Adrenal gland (tissue), 9 donors: ENCODE measurements at regions not wholly inside any gene's neighbourhood (a gene's known extent, or its start where the extent isn't known, plus 50 kb on each side); places are given as distances from the start of the nearest gene placed in this dataset.

Experiments used
- DNase-seq, 7 donors: peaks; one replicate each; pipeline ENCODE4 v3.0.0-alpha.2; 2019 to 2020
- H3K27ac ChIP-seq, 5 donors: fragments of 200-600 bp; sonication (generic) in 4 of 5; 1 replicate in 3 of 5; 2 replicates in 2 of 5; pipeline versions ENCODE4 v1.5.1 to v1.8.0; 2016 to 2020; ENCODE audit warnings: mild to moderate bottlenecking in 1 of 5
- H3K27me3 ChIP-seq: fragments of 200-600 bp; 2 replicates; pipeline ENCODE4 v1.8.0; 2021
- H3K36me3 ChIP-seq, 2 donors: fragments of 200-600 bp; replicated peaks in 1 of 2; 1 replicate in 1 of 2; 2 replicates in 1 of 2; pipeline versions ENCODE4 v1.5.1 to v1.8.0; 2018 to 2022
- H3K4me1 ChIP-seq, 2 donors: fragments of 200-600 bp; replicated peaks in 1 of 2; 1 replicate in 1 of 2; 2 replicates in 1 of 2; pipeline versions ENCODE4 v1.5.1 to v1.8.0; 2018 to 2021
- H3K4me3 ChIP-seq, 4 donors: fragments of 200-600 bp; sonication (generic) in 3 of 4; one replicate each; pipeline ENCODE4 v1.5.1; 2016 to 2018
- H3K9me3 ChIP-seq, 3 donors: fragments of 200-600 bp; sonication (generic) in 1 of 3; replicated peaks in 1 of 3; 1 replicate in 2 of 3; 2 replicates in 1 of 3; pipeline versions ENCODE4 v1.5.1 to v1.8.0; 2016 to 2021
- CTCF ChIP-seq, 6 experiments: fragments of 450-650 bp in 4 of 6; fragments of 200-600 bp in 2 of 6; sonication (generic) in 1 of 6; IDR thresholded peaks; 1 replicate in 5 of 6; 2 replicates in 1 of 6; pipeline versions ENCODE4 v1.5.1 to v1.8.0; 2016 to 2021; ENCODE audit warnings: antibody characterized with exemption in 6 of 6, mild to moderate bottlenecking in 2 of 6, moderate library complexity in 1 of 6
- POLR2A ChIP-seq, 2 donors: fragments of 450-650 bp; IDR thresholded peaks; one replicate each; pipeline ENCODE4 v1.6.1; 2017; ENCODE audit warnings: antibody characterized with exemption in 2 of 2, mild to moderate bottlenecking in 2 of 2, moderate library complexity in 1 of 2
- WGBS, 4 donors: extraction: QIAGEN DNeasy Blood & Tissue Kit in 2 of 4; methylation state at CpG; one replicate each; pipeline versions ENCODE4 v1.1.5 to v1.1.7; 2013 to 2017; 5-methylcytosine and 5-hydroxymethylcytosine counted together
- intact Hi-C, 2 donors: fragments of 100-400 bp; cut with DNase I; formaldehyde crosslinking; loops; one replicate each; pipeline versions ENCODE4 v1.14.1 to v1.15.0; 2022 to 2023
- donor health status: healthy with polysubstance abuse.
- donor health status: Bipolar disorder and iron deficiency.
- donor health status: DM: yes; HTN: yes; CAD: no.
- donor health status: DM: no; HTN: no; CAD: no.
- donor health status: DM: no; HTN: no; CAD: no.

- intact Hi-C loops: no loop called here
- 81 to 92% (median 89%) methylated on average over 3 of the region's 3 CpGs for WGBS, 4 donors
Measured at GRCh38 chr6:56808871-56809359, 146.0 kb upstream of the BEND6 start.

GRCh38 chr6:56807989-56808337 lies 146.9 kb upstream of the BEND6 start:
- Histone ChIP-seq H3K36me3 (no peaks in the 10 kb centered on the region), H3K4me3 (no peak overlapping the region), H3K9me3 (no peaks in the 10 kb centered on the region), H3K27ac (no peak overlapping the region), H3K27me3 (no peaks in the 10 kb centered on the region), H3K4me1 (peaks cover 0 to 10% of the 10 kb centered on the region in 2 donors)
- 81 to 82% (median 81%) methylated on average over 4 of the region's 4 CpGs for WGBS, 4 donors
- no peak for DNase-seq
- TF ChIP-seq POLR2A (IDR thresholded peaks at IDR 0.05): no peak
- TF ChIP-seq CTCF (IDR thresholded peaks at IDR 0.05): no peak
- intact Hi-C loops: no loop called here

More at GRCh38 chr6:56808871-56809359, 146.0 kb upstream of the BEND6 start:
- Histone ChIP-seq H3K27ac (no peak overlapping the region), H3K36me3 (no peaks in the 10 kb centered on the region), H3K27me3 (no peaks in the 10 kb centered on the region), H3K4me1 (peaks cover 0 to 10% of the 10 kb centered on the region in 2 donors), H3K9me3 (no peaks in the 10 kb centered on the region), H3K4me3 (no peak overlapping the region)
- TF ChIP-seq POLR2A (IDR thresholded peaks at IDR 0.05) (no peak), CTCF (IDR thresholded peaks at IDR 0.05) (no peak)
- no peak for DNase-seq

GRCh38 chr6:56807326-56807988 lies 147.4 kb upstream of the BEND6 start:
- WGBS, 4 donors: 90 to 94% (median 94%) methylated on average over 4 of the region's 4 CpGs
- Histone ChIP-seq H3K27me3 (no peaks in the 10 kb centered on the region), H3K9me3 (no peaks in the 10 kb centered on the region), H3K4me3 (no peak overlapping the region), H3K4me1 (peaks cover 0 to 10% of the 10 kb centered on the region in 2 donors), H3K27ac (no peak overlapping the region), H3K36me3 (no peaks in the 10 kb centered on the region)
- no peak for DNase-seq
- TF ChIP-seq POLR2A (IDR thresholded peaks at IDR 0.05) (no peak), CTCF (IDR thresholded peaks at IDR 0.05) (no peak)
- intact Hi-C loops: no loop called here

GRCh38 chr6:56806368-56806767 lies 148.5 kb upstream of the BEND6 start:
- H3K4me1 ChIP-seq: peaks cover 0 to 10% of the 10 kb centered on the region in 2 donors
- WGBS, 4 donors: 88 to 97% (median 91%) methylated on average over 1 of the region's 1 CpG
- TF ChIP-seq CTCF (IDR thresholded peaks at IDR 0.05): no peak
- TF ChIP-seq POLR2A (IDR thresholded peaks at IDR 0.05): no peak
- DNase-seq: no peak
- H3K4me3 ChIP-seq: no peak overlapping the region
- H3K9me3 ChIP-seq: no peaks in the 10 kb centered on the region
- no peak overlapping the region for H3K27ac ChIP-seq
- intact Hi-C loops: no loop called here
- H3K27me3 ChIP-seq: no peaks in the 10 kb centered on the region
- no peaks in the 10 kb centered on the region for H3K36me3 ChIP-seq
